ENCODE measurements at regions not wholly inside any gene's neighbourhood (a gene's known extent, or its start where the extent isn't known, plus 50 kb on each side); places are given as distances from the start of the nearest gene placed in this dataset.

DNA sequence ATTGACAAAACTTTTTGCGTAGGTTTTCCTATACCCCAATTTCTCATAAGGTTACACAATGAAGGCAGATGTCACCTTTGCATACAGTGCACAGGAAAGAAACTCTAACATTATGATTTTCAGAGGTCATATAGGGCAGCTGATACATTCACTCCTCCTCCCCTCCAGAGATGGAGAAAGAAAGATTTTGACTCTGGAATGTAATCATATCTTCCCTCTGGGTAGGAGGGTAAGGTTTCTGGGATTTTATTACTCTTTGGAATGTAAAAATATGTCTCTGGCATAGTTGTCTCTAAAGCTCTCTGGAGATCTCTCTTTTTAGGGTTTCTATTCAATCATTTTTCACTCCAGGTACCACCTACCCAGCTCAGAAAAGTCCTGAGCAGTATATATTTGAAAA is 398.3 kb downstream of the GPD2 start:
- ChIA-PET POLR2A (no interaction called here), CTCF (no interaction called here)
- Histone ChIP-seq H3K4me2 (no peak overlapping the region), H3K4me3 (no peak overlapping the region), H3K27ac (no peak overlapping the region), H3K9me3 (no peaks in the 10 kb centered on the region), H3K4me1 (no peaks in the 10 kb centered on the region)
- no peak for DNase-seq (ENCODE audit: low read depth in 1 of 2, low spot score in 1 of 2)
- no peak for FAIRE-seq
- TF ChIP-seq POLR2A (IDR thresholded peaks at IDR 0.05; ENCODE audit: low read length) = no peak
- no peak for TF ChIP-seq KDM1A (IDR thresholded peaks at IDR 0.05; ENCODE audit: low read depth)
- TF ChIP-seq POLR2AphosphoS2 (conservative IDR thresholded peaks at IDR 0.05; ENCODE audit: low read length) = no peak
- no peak for TF ChIP-seq BCL3 (IDR thresholded peaks at IDR 0.05)
- no peak for TF ChIP-seq NR3C1 (IDR thresholded peaks at IDR 0.05)
- no peak for ATAC-seq
- WGBS (ENCODE audit: missing lambda C conversion rate) = 83% methylated on average over 1 of the region's 1 CpG

DNA sequence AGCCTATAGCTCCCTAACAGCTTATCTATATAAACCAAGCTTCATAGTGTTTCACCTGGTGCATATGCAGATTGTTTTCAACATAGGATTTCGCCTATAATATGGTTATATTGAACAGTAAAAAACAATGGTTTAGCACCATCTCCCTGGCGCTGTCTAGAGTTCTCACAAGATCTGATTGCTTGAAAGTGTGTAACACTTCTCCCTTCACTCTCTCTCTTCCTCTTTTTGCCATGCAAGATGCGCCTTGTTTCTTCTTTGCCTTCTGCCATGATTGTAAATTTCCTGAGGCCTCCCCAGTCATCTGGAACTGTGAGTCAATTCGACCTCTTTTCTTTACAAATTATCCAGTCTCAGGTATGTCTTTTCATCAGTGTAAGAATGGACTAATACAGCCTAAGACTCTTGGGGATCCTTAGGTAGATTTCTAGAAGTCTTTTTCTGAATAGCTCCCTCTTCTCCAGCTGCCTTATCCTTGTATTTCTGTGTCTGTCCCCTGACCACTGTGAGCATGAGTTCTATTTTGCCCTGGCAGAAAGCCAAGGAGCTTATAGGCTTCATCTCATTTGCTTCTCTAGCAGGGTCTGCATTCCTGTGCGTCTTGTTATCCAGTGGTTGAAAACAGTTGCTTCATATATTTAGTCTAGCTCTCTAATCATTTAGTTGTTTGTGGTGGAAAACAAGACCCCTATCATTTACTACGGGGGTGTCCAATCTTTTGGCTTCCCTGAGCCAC is 401.6 kb downstream of the GPD2 start:
- Histone ChIP-seq H3K4me3 (no peak overlapping the region), H3K4me1 (no peaks in the 10 kb centered on the region), H3K4me2 (no peak overlapping the region), H3K27ac (no peak overlapping the region), H3K9me3 (no peaks in the 10 kb centered on the region)
- DNase-seq (ENCODE audit: low read depth in 1 of 2, low spot score in 1 of 2) (no peak), FAIRE-seq (no peak), ATAC-seq (no peak)
- no peak for TF ChIP-seq RARB (CRISPR knock-in tag; IDR thresholded peaks at IDR 0.05)
- no peak for TF ChIP-seq PHF8 (IDR thresholded peaks at IDR 0.05; ENCODE audit: borderline replicate concordance, low read depth)
- TF ChIP-seq HOXB13 (CRISPR knock-in tag; IDR thresholded peaks at IDR 0.05; ENCODE audit: low read depth) = no peak
- TF ChIP-seq FOSB (CRISPR knock-in tag; IDR thresholded peaks at IDR 0.05) = no peak
- TF ChIP-seq CBX8 (IDR thresholded peaks at IDR 0.05) = no peak
- TF ChIP-seq EHF (CRISPR knock-in tag; IDR thresholded peaks at IDR 0.05) = no peak
- no peak for TF ChIP-seq HOXB5 (CRISPR knock-in tag; IDR thresholded peaks at IDR 0.05)
- no peak for TF ChIP-seq ATOH8 (CRISPR knock-in tag; IDR thresholded peaks at IDR 0.05; ENCODE audit: low read depth)
- no peak for TF ChIP-seq RNF2 (IDR thresholded peaks at IDR 0.05; ENCODE audit: borderline replicate concordance, low read depth)
- no peak for TF ChIP-seq RCOR1 (IDR thresholded peaks at IDR 0.05; ENCODE audit: low read depth, low read length)
- TF ChIP-seq MAZ (IDR thresholded peaks at IDR 0.05; ENCODE audit: borderline replicate concordance, low read depth, low read length) = no peak
- no peak for TF ChIP-seq HDAC2 (IDR thresholded peaks at IDR 0.05)
- TF ChIP-seq ESRRA (IDR thresholded peaks at IDR 0.05; ENCODE audit: borderline replicate concordance, low read length) = no peak
- no peak for TF ChIP-seq RFX5 (IDR thresholded peaks at IDR 0.05)
- no peak for TF ChIP-seq EHMT2 (IDR thresholded peaks at IDR 0.05; ENCODE audit: low read depth)
- TF ChIP-seq HEYL (CRISPR knock-in tag; IDR thresholded peaks at IDR 0.05) = no peak
- no peak for TF ChIP-seq JUN (IDR thresholded peaks at IDR 0.05)
- TF ChIP-seq PBX3 (IDR thresholded peaks at IDR 0.05) = no peak
- TF ChIP-seq, protein P1, sequence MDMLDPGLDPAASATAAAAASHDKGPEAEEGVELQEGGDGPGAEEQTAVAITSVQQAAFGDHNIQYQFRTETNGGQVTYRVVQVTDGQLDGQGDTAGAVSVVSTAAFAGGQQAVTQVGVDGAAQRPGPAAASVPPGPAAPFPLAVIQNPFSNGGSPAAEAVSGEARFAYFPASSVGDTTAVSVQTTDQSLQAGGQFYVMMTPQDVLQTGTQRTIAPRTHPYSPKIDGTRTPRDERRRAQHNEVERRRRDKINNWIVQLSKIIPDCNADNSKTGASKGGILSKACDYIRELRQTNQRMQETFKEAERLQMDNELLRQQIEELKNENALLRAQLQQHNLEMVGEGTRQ (IDR thresholded peaks at IDR 0.05) = no peak
- CTCF ChIA-PET = interaction anchor here (0.6 kb wide), 1 partner anchor 422 kb away, joined by 3 read pairs; no protein-coding TSS in a partner anchor
- 37% methylated on average over 6 of the region's 6 CpGs for WGBS (ENCODE audit: missing lambda C conversion rate)
- POLR2A ChIA-PET = no interaction called here

All from A549 (cell line).